GM21423 (cell line): ENCODE measurements at regions not wholly inside any gene's neighbourhood (a gene's known extent, or its start where the extent isn't known, plus 50 kb on each side); places are given as distances from the start of the nearest gene placed in this dataset.
A peak's percentile ranks its signal among the peaks of the same experiment; 100 is the strongest.

ENCODE experiments used
- ATAC-seq: cut with Tn5 transposase; IDR thresholded peaks from one replicate; pipeline ENCODE4 v1.9.1; 2021; ENCODE audit warnings: mild to moderate bottlenecking, moderate library complexity; ENCODE audit not compliant: unreplicated experiment

GRCh38 chr11:119521551-119521950 is 98.6 kb upstream of the THY1 start:
- ATAC-seq = no peak

GRCh38 chr11:119520966-119521365 is 98.0 kb upstream of the THY1 start:
- ATAC-seq = no peak

GRCh38 chr11:119520400-119520799 is 97.4 kb upstream of the THY1 start:
- ATAC-seq = no peak

GRCh38 chr11:119519796-119520195 is 96.8 kb upstream of the THY1 start:
- ATAC-seq = no peak

- no peak for ATAC-seq
These were observed 96.1 kb upstream of the THY1 start for GRCh38 chr11:119518746-119519730.

- ATAC-seq = no peak
These were observed 92.9 kb upstream of the THY1 start for GRCh38 chr11:119515771-119516400.

- ATAC-seq = no peak
These were observed 90.8 kb upstream of the THY1 start for GRCh38 chr11:119513806-119514170.

GRCh38 chr11:119513131-119513805 is 90.3 kb upstream of the THY1 start:
- no peak for ATAC-seq

- no peak for ATAC-seq
These were observed 89.4 kb upstream of the THY1 start for GRCh38 chr11:119512369-119512768.

- no peak for ATAC-seq
These were observed 88.8 kb upstream of the THY1 start for GRCh38 chr11:119511614-119512306.

- ATAC-seq = peak; percentile 84
These were observed 87.0 kb upstream of the THY1 start for GRCh38 chr11:119509969-119510401.

GRCh38 chr11:119509282-119509841 is 86.4 kb upstream of the THY1 start:
- ATAC-seq = no peak

GRCh38 chr11:119506436-119506835 is 83.5 kb upstream of the THY1 start:
- no peak for ATAC-seq

GRCh38 chr11:119505861-119506260 is 82.9 kb upstream of the THY1 start:
- ATAC-seq = no peak

GRCh38 chr11:119505071-119505470 is 82.1 kb upstream of the THY1 start:
- ATAC-seq = no peak

- ATAC-seq = no peak
These were observed 81.4 kb upstream of the THY1 start for GRCh38 chr11:119504371-119504770.

- no peak for ATAC-seq
These were observed 78.9 kb upstream of the THY1 start for GRCh38 chr11:119501777-119502405.

- no peak for ATAC-seq
These were observed 74.7 kb upstream of the THY1 start for GRCh38 chr11:119497717-119498116.

- no peak for ATAC-seq
These were observed 74.0 kb upstream of the THY1 start for GRCh38 chr11:119496997-119497396.

- no peak for ATAC-seq
These were observed 73.5 kb upstream of the THY1 start for GRCh38 chr11:119496469-119496868.
